DND-41 (cell line): ENCODE measurements at regions not wholly inside any gene's neighbourhood (a gene's known extent, or its start where the extent isn't known, plus 50 kb on each side); places are given as distances from the start of the nearest gene placed in this dataset.

Experiments
- ATAC-seq: fragments of 200-7000 bp; cut with Tn5 transposase; 3 replicates; pipeline ENCODE4 v1.9.1; 2021; ENCODE audit warnings: low read depth; ENCODE audit not compliant: insufficient read depth
- DNase-seq: peaks from one replicate; pipeline ENCODE4 v3.0.0-alpha.2; 2020
- H2AFZ ChIP-seq: 2 replicates; pipeline ENCODE4 v1.6.0; 2012; ENCODE audit warnings: low read depth, low read length
- H3K27ac ChIP-seq: 2 replicates; pipeline ENCODE4 v1.5.1; 2012; ENCODE audit warnings: low read length, inconsistent platforms
- H3K27me3 ChIP-seq: fragments of 200-600 bp; sonication (generic); 2 replicates; pipeline ENCODE4 v1.6.0; 2012; ENCODE audit warnings: low read length, mild to moderate bottlenecking, inconsistent platforms; ENCODE audit not compliant: insufficient read depth, poor library complexity
- H3K36me3 ChIP-seq: 2 replicates; pipeline ENCODE4 v1.5.1; 2012; ENCODE audit warnings: low read length, inconsistent platforms; ENCODE audit not compliant: insufficient read depth
- H3K4me1 ChIP-seq: 2 replicates; pipeline ENCODE4 v1.5.1; 2012; ENCODE audit warnings: mild to moderate bottlenecking, low read length; ENCODE audit not compliant: insufficient read depth
- H3K4me2 ChIP-seq: 2 replicates; pipeline ENCODE4 v1.6.0; 2012; ENCODE audit warnings: mild to moderate bottlenecking, moderate library complexity, low read length, inconsistent platforms; ENCODE audit not compliant: insufficient read depth
- H3K4me3 ChIP-seq, 2 experiments: fragments of 200-600 bp in 1 of 2; shearing (Covaris generic) in 1 of 2; 2 replicates each; pipeline ENCODE4 v1.5.1; 2012 to 2016; ENCODE audit warnings: inconsistent platforms in 2 of 2, low read length in 2 of 2, mild to moderate bottlenecking in 2 of 2, low read depth in 1 of 2, moderate library complexity in 1 of 2
- H3K79me2 ChIP-seq: 2 replicates; pipeline ENCODE4 v1.6.0; 2012; ENCODE audit warnings: low read length, inconsistent platforms; ENCODE audit not compliant: insufficient read depth
- H3K9ac ChIP-seq: 2 replicates; pipeline ENCODE4 v1.6.0; 2012; ENCODE audit warnings: low read depth, mild to moderate bottlenecking, inconsistent platforms, low read length, moderate library complexity
- H3K9me3 ChIP-seq: 2 replicates; pipeline ENCODE4 v1.5.1; 2012; ENCODE audit warnings: low read length, moderate library complexity, mild to moderate bottlenecking, inconsistent platforms; ENCODE audit not compliant: insufficient read depth, severe bottlenecking
- H4K20me1 ChIP-seq: 2 replicates; pipeline ENCODE4 v1.6.0; 2012; ENCODE audit warnings: low read length; ENCODE audit not compliant: insufficient read depth
- CTCF ChIP-seq: IDR thresholded peaks from 2 replicates; pipeline ENCODE4 v1.5.1; 2012; ENCODE audit warnings: borderline replicate concordance, low read length, moderate library complexity, mild to moderate bottlenecking; ENCODE audit not compliant: poor library complexity, severe bottlenecking; ENCODE audit errors: extremely low read depth
- EZH2 ChIP-seq: IDR thresholded peaks from 3 replicates; pipeline ENCODE4 v1.6.1; 2012; ENCODE audit warnings: borderline replicate concordance, low read depth, mild to moderate bottlenecking, moderate library complexity, low read length, inconsistent platforms; ENCODE audit not compliant: severe bottlenecking

GRCh38 chr11:32018672-32019071, 72.2 kb upstream of the RCN1 start:
- Histone ChIP-seq H2AFZ (no peak overlapping the region), H3K9me3 (no peaks in the 10 kb centered on the region), H4K20me1 (no peaks in the 10 kb centered on the region), H3K4me1 (no peaks in the 10 kb centered on the region), H3K27ac (no peak overlapping the region), H3K36me3 (no peaks in the 10 kb centered on the region), H3K9ac (no peak overlapping the region), H3K27me3 (peaks cover 16% of the 10 kb centered on the region), H3K4me3 (no peak overlapping the region), H3K4me2 (no peak overlapping the region), H3K79me2 (no peaks in the 10 kb centered on the region)
- no peak for TF ChIP-seq EZH2
- TF ChIP-seq CTCF: no peak
- ATAC-seq: no peak
- no peak for DNase-seq

- DNase-seq (no peak), ATAC-seq (no peak)
- Histone ChIP-seq H3K4me1 (no peaks in the 10 kb centered on the region), H3K36me3 (no peaks in the 10 kb centered on the region), H2AFZ (no peak overlapping the region), H3K9ac (no peak overlapping the region), H3K9me3 (no peaks in the 10 kb centered on the region), H3K4me3 (no peak overlapping the region), H4K20me1 (no peaks in the 10 kb centered on the region), H3K27ac (no peak overlapping the region), H3K27me3 (peaks cover 15% of the 10 kb centered on the region), H3K79me2 (no peaks in the 10 kb centered on the region), H3K4me2 (no peak overlapping the region)
- TF ChIP-seq CTCF: no peak
- TF ChIP-seq EZH2: no peak
Measured at GRCh38 chr11:32016111-32016510, 74.8 kb upstream of the RCN1 start.

- Histone ChIP-seq H4K20me1 (no peaks in the 10 kb centered on the region), H3K9ac (no peak overlapping the region), H3K9me3 (no peaks in the 10 kb centered on the region), H3K4me3 (no peak overlapping the region), H3K27ac (no peak overlapping the region), H3K79me2 (no peaks in the 10 kb centered on the region), H3K36me3 (no peaks in the 10 kb centered on the region), H3K4me1 (no peaks in the 10 kb centered on the region), H3K4me2 (no peak overlapping the region), H3K27me3 (peaks cover 15% of the 10 kb centered on the region), H2AFZ (no peak overlapping the region)
- ATAC-seq (no peak), DNase-seq (no peak)
- TF ChIP-seq CTCF: no peak
- no peak for TF ChIP-seq EZH2
Measured at GRCh38 chr11:32015427-32015826, 75.4 kb upstream of the RCN1 start.

- Histone ChIP-seq H3K79me2 (no peaks in the 10 kb centered on the region), H3K27me3 (peaks cover 15% of the 10 kb centered on the region), H3K4me2 (no peak overlapping the region), H3K9ac (no peak overlapping the region), H2AFZ (no peak overlapping the region), H3K9me3 (no peaks in the 10 kb centered on the region), H4K20me1 (no peaks in the 10 kb centered on the region), H3K36me3 (no peaks in the 10 kb centered on the region), H3K4me3 (no peak overlapping the region), H3K4me1 (no peaks in the 10 kb centered on the region), H3K27ac (no peak overlapping the region)
- ATAC-seq: no peak
- no peak for DNase-seq
- no peak for TF ChIP-seq CTCF
- TF ChIP-seq EZH2: no peak
Measured at GRCh38 chr11:32013603-32014002, 77.3 kb upstream of the RCN1 start.
